Neural progenitor cell (in vitro differentiated cells): ENCODE measurements at regions not wholly inside any gene's neighbourhood (a gene's known extent, or its start where the extent isn't known, plus 50 kb on each side); places are given as distances from the start of the nearest gene placed in this dataset.
"Not testable (repeated sequence)": the region's sequence is repeated elsewhere in the genome, so short reads cannot be mapped to it uniquely, and the experiment has no call there.

Source experiments
- DNase-seq: peaks from one replicate; pipeline ENCODE4 v3.0.0-alpha.2; 2016; ENCODE audit warnings: low spot score
- H2AFZ ChIP-seq: fragments of 200-600 bp; sonication (generic); replicated peaks from 2 replicates; pipeline ENCODE4 v1.6.1; 2016; ENCODE audit warnings: antibody characterized with exemption
- H3F3A ChIP-seq: fragments of 200-600 bp; sonication (generic); 2 replicates; pipeline ENCODE4 v1.6.1; 2016; ENCODE audit warnings: antibody characterized with exemption, low read depth
- H3K27ac ChIP-seq: fragments of 200-600 bp; sonication (generic); 2 replicates; pipeline ENCODE4 v1.5.1; 2016; ENCODE audit warnings: mild to moderate bottlenecking
- H3K27me3 ChIP-seq: fragments of 200-600 bp; sonication (generic); 2 replicates; pipeline ENCODE4 v1.6.1; 2016; ENCODE audit warnings: mild to moderate bottlenecking, moderate library complexity
- H3K36me3 ChIP-seq: fragments of 200-600 bp; sonication (generic); 2 replicates; pipeline ENCODE4 v1.5.1; 2016
- H3K4me1 ChIP-seq: fragments of 200-600 bp; sonication (generic); 2 replicates; pipeline ENCODE4 v1.6.1; 2016; ENCODE audit warnings: mixed run types
- H3K4me2 ChIP-seq: fragments of 200-600 bp; sonication (generic); 2 replicates; pipeline ENCODE4 v1.6.1; 2016
- H3K4me3 ChIP-seq: fragments of 200-600 bp; sonication (generic); 2 replicates; pipeline ENCODE4 v1.5.1; 2016
- H3K79me2 ChIP-seq: fragments of 200-600 bp; sonication (generic); 2 replicates; pipeline ENCODE4 v1.6.1; 2016; ENCODE audit warnings: low read depth
- H3K9ac ChIP-seq: fragments of 200-600 bp; sonication (generic); 2 replicates; pipeline ENCODE4 v1.6.1; 2016
- H3K9me3 ChIP-seq: fragments of 200-600 bp; sonication (generic); 2 replicates; pipeline ENCODE4 v1.5.1; 2016; ENCODE audit warnings: low read depth
- H4K20me1 ChIP-seq: fragments of 200-600 bp; sonication (generic); 2 replicates; pipeline ENCODE4 v1.6.1; 2016; ENCODE audit warnings: low read depth
- H3K27ac Mint-ChIP-seq: 3 replicates; pipeline ENCODE4 v1.8.0; 2021; ENCODE audit warnings: mixed read lengths
- H3K27me3 Mint-ChIP-seq: 2 replicates; pipeline ENCODE4 v1.8.0; 2022; ENCODE audit warnings: low read depth, mild to moderate bottlenecking, inconsistent platforms, moderate library complexity, mixed read lengths; ENCODE audit not compliant: insufficient read depth
- H3K36me3 Mint-ChIP-seq: 3 replicates; pipeline ENCODE4 v1.8.0; 2021; ENCODE audit warnings: mixed read lengths
- H3K4me1 Mint-ChIP-seq: 3 replicates; pipeline ENCODE4 v1.8.0; 2021; ENCODE audit warnings: mixed read lengths
- H3K4me3 Mint-ChIP-seq: 3 replicates; pipeline ENCODE4 v1.8.0; 2021; ENCODE audit warnings: mild to moderate bottlenecking, moderate library complexity, mixed read lengths
- H3K9me3 Mint-ChIP-seq: 3 replicates; pipeline ENCODE4 v1.8.0; 2020; ENCODE audit warnings: mixed read lengths
- CTCF ChIP-seq: fragments of 200-600 bp; sonication (generic); IDR thresholded peaks from 2 replicates; pipeline ENCODE4 v1.5.1; 2017; ENCODE audit warnings: antibody characterized with exemption, mild to moderate bottlenecking
- EZH2 ChIP-seq: fragments of 200-600 bp; sonication (generic); IDR thresholded peaks from 2 replicates; pipeline ENCODE4 v1.6.1; 2017; ENCODE audit warnings: antibody characterized with exemption, mild to moderate bottlenecking, moderate library complexity
- EZH2phosphoT487 ChIP-seq: fragments of 200-600 bp; sonication (generic); IDR thresholded peaks from 2 replicates; pipeline ENCODE4 v1.6.1; 2017; ENCODE audit warnings: antibody characterized with exemption

- Histone ChIP-seq H3F3A (no peaks in the 10 kb centered on the region), H3K4me3 (no peak overlapping the region), H3K36me3 (no peaks in the 10 kb centered on the region), H2AFZ (no peak overlapping the region), H3K27me3 (no peaks in the 10 kb centered on the region), H4K20me1 (no peaks in the 10 kb centered on the region), H3K4me2 (no peak overlapping the region), H3K9ac (no peak overlapping the region), H3K9me3 (no peaks in the 10 kb centered on the region), H3K27ac (no peak overlapping the region), H3K79me2 (no peaks in the 10 kb centered on the region), H3K4me1 (no peaks in the 10 kb centered on the region)
- Mint-ChIP-seq H3K36me3 (no peaks in the 10 kb centered on the region), H3K9me3 (peaks cover 9% of the 10 kb centered on the region), H3K4me3 (no peak overlapping the region), H3K27me3 (no peaks in the 10 kb centered on the region), H3K27ac (no peak overlapping the region), H3K4me1 (no peaks in the 10 kb centered on the region)
- TF ChIP-seq CTCF = no peak
- TF ChIP-seq EZH2phosphoT487 = no peak
- no peak for TF ChIP-seq EZH2
- DNase-seq = no peak
Observed at GRCh38 chr2:84223191-84223590, 235.9 kb downstream of the SUCLG1 start.

- H3K9ac ChIP-seq, H3K9me3 ChIP-seq, H3K27me3 ChIP-seq, H3K79me2 ChIP-seq, H4K20me1 ChIP-seq, H3K4me3 Mint-ChIP-seq, H3K9me3 Mint-ChIP-seq, H3K36me3 Mint-ChIP-seq, H3K4me1 ChIP-seq, H2AFZ ChIP-seq, H3K27ac ChIP-seq, H3F3A ChIP-seq, H3K4me2 ChIP-seq, H3K4me1 Mint-ChIP-seq, DNase-seq, H3K36me3 ChIP-seq, H3K27me3 Mint-ChIP-seq, H3K4me3 ChIP-seq, H3K27ac Mint-ChIP-seq: not testable (repeated sequence)
Observed at GRCh38 chr2:84221102-84221501, 238.0 kb downstream of the SUCLG1 start.

- H3K36me3 Mint-ChIP-seq = no peaks in the 10 kb centered on the region
Observed at GRCh38 chr2:84217456-84217855, 241.6 kb downstream of the SUCLG1 start.

GRCh38 chr2:84214455-84214854, 244.6 kb downstream of the SUCLG1 start:
- TF ChIP-seq CTCF (no peak), EZH2 (no peak), EZH2phosphoT487 (no peak)
- H3K79me2 ChIP-seq = no peaks in the 10 kb centered on the region
- no peaks in the 10 kb centered on the region for H4K20me1 ChIP-seq
- no peak overlapping the region for H3K4me2 ChIP-seq
- H3K36me3 ChIP-seq = no peaks in the 10 kb centered on the region
- H2AFZ ChIP-seq = no peak overlapping the region
- no peaks in the 10 kb centered on the region for H3K9me3 ChIP-seq
- no peak for DNase-seq
- H3K27me3 Mint-ChIP-seq = peaks cover 4% of the 10 kb centered on the region
- peaks cover 12% of the 10 kb centered on the region for H3K4me1 Mint-ChIP-seq
- H3K27me3 ChIP-seq = no peaks in the 10 kb centered on the region
- H3K9ac ChIP-seq = no peak overlapping the region
- no peak overlapping the region for H3K4me3 ChIP-seq
- no peaks in the 10 kb centered on the region for H3K36me3 Mint-ChIP-seq
- no peaks in the 10 kb centered on the region for H3F3A ChIP-seq
- no peaks in the 10 kb centered on the region for H3K4me1 ChIP-seq
- no peaks in the 10 kb centered on the region for H3K9me3 Mint-ChIP-seq
- H3K27ac Mint-ChIP-seq = no peak overlapping the region
- no peak overlapping the region for H3K4me3 Mint-ChIP-seq
- no peak overlapping the region for H3K27ac ChIP-seq

More at GRCh38 chr2:84217456-84217855, 241.6 kb downstream of the SUCLG1 start:
- H3K27me3 Mint-ChIP-seq = peaks cover 4% of the 10 kb centered on the region
- Histone ChIP-seq H4K20me1 (no peaks in the 10 kb centered on the region), H3K9me3 (no peaks in the 10 kb centered on the region), H3K27ac (no peak overlapping the region), H3K36me3 (no peaks in the 10 kb centered on the region), H3F3A (no peaks in the 10 kb centered on the region), H3K27me3 (no peaks in the 10 kb centered on the region), H3K4me1 (no peaks in the 10 kb centered on the region), H3K4me3 (no peak overlapping the region), H3K9ac (no peak overlapping the region), H2AFZ (peak overlapping the region; percentile 9), H3K4me2 (no peak overlapping the region), H3K79me2 (no peaks in the 10 kb centered on the region)
- H3K9me3 Mint-ChIP-seq = no peaks in the 10 kb centered on the region
- no peak overlapping the region for H3K4me3 Mint-ChIP-seq
- no peak for DNase-seq
- no peak overlapping the region for H3K27ac Mint-ChIP-seq
- TF ChIP-seq EZH2phosphoT487 (no peak), CTCF (no peak), EZH2 (no peak)
- H3K4me1 Mint-ChIP-seq = peaks cover 12% of the 10 kb centered on the region
